Thyroid gland (tissue), 4 donors: ENCODE measurements at regions not wholly inside any gene's neighbourhood (a gene's known extent, or its start where the extent isn't known, plus 50 kb on each side); places are given as distances from the start of the nearest gene placed in this dataset.

Experiments used
- POLR2A ChIP-seq, 2 donors: fragments of 450-650 bp; IDR thresholded peaks; one replicate each; pipeline ENCODE4 v1.6.1; 2017; ENCODE audit warnings: antibody characterized with exemption in 2 of 2, mild to moderate bottlenecking in 2 of 2, moderate library complexity in 1 of 2
- TF ChIP-seq, protein P1 (sequence below), 6 experiments: fragments of 200-600 bp in 3 of 6; fragments of 450-650 bp in 3 of 6; sonication (generic) in 3 of 6; IDR thresholded peaks; one replicate each; pipeline ENCODE4 v1.5.1; 2016 to 2019; ENCODE audit warnings: antibody characterized with exemption in 6 of 6, mild to moderate bottlenecking in 2 of 6, inconsistent platforms in 1 of 6, moderate library complexity in 1 of 6

DNA sequence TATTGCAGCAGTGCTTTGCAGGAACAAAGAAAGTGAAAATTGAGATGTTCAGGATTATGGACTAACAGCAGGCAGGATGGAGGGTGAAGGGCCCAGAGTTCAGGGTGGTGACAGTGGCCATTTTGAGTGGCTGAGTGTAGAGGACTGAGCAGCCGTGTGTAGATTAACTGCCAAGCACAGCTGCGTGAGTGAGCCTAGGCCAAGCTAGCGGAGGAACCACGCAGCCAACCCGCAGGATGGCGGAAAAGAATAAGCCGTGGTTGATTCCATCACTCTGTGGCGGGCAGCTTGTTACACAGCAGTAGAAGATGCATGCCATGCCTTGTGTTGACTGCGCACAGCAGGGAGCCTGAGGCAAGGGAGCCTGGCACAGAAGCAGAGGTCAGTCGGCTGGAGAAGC, 102.5 kb upstream of the KIF26B start:
- TF ChIP-seq POLR2A (IDR thresholded peaks at IDR 0.05): no peak
- TF ChIP-seq, protein P1, sequence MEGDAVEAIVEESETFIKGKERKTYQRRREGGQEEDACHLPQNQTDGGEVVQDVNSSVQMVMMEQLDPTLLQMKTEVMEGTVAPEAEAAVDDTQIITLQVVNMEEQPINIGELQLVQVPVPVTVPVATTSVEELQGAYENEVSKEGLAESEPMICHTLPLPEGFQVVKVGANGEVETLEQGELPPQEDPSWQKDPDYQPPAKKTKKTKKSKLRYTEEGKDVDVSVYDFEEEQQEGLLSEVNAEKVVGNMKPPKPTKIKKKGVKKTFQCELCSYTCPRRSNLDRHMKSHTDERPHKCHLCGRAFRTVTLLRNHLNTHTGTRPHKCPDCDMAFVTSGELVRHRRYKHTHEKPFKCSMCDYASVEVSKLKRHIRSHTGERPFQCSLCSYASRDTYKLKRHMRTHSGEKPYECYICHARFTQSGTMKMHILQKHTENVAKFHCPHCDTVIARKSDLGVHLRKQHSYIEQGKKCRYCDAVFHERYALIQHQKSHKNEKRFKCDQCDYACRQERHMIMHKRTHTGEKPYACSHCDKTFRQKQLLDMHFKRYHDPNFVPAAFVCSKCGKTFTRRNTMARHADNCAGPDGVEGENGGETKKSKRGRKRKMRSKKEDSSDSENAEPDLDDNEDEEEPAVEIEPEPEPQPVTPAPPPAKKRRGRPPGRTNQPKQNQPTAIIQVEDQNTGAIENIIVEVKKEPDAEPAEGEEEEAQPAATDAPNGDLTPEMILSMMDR (IDR thresholded peaks at IDR 0.05): no peak
